Mammary epithelial cell (primary cell): ENCODE measurements at regions not wholly inside any gene's neighbourhood (a gene's known extent, or its start where the extent isn't known, plus 50 kb on each side); places are given as distances from the start of the nearest gene placed in this dataset.

Experiments used
- EZH2 ChIP-seq: IDR thresholded peaks from 2 replicates; pipeline ENCODE4 v1.6.1; 2012; ENCODE audit warnings: low read length, inconsistent platforms, borderline replicate concordance
- TF ChIP-seq, protein P1 (sequence below), 2 donors: IDR thresholded peaks in 1 of 2; conservative IDR thresholded peaks in 1 of 2; 2 replicates each; pipeline ENCODE4 v1.5.1; 2011 to 2012; ENCODE audit warnings: inconsistent platforms in 2 of 2, low read length in 2 of 2, mild to moderate bottlenecking in 2 of 2, control low read depth in 1 of 2, low read depth in 1 of 2; ENCODE audit not compliant: insufficient read depth in 1 of 2; ENCODE audit errors: extremely low read depth in 1 of 2

- TF ChIP-seq, protein P1, sequence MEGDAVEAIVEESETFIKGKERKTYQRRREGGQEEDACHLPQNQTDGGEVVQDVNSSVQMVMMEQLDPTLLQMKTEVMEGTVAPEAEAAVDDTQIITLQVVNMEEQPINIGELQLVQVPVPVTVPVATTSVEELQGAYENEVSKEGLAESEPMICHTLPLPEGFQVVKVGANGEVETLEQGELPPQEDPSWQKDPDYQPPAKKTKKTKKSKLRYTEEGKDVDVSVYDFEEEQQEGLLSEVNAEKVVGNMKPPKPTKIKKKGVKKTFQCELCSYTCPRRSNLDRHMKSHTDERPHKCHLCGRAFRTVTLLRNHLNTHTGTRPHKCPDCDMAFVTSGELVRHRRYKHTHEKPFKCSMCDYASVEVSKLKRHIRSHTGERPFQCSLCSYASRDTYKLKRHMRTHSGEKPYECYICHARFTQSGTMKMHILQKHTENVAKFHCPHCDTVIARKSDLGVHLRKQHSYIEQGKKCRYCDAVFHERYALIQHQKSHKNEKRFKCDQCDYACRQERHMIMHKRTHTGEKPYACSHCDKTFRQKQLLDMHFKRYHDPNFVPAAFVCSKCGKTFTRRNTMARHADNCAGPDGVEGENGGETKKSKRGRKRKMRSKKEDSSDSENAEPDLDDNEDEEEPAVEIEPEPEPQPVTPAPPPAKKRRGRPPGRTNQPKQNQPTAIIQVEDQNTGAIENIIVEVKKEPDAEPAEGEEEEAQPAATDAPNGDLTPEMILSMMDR (conservative IDR thresholded peaks at IDR 0.05 in 1 of 2, IDR thresholded peaks at IDR 0.05 in 1 of 2; ENCODE audit: extremely low read depth in 1 of 2, insufficient read depth in 1 of 2, low read depth in 1 of 2, low read length in 2 of 2), result no peak
- no peak for TF ChIP-seq EZH2
These were observed 385.3 kb downstream of the IRS1 start for GRCh38 chr2:226414335-226414734.
